GM21723 (cell line): ENCODE measurements at regions not wholly inside any gene's neighbourhood (a gene's known extent, or its start where the extent isn't known, plus 50 kb on each side); places are given as distances from the start of the nearest gene placed in this dataset.

Experiments used
- ATAC-seq: cut with Tn5 transposase; IDR thresholded peaks from one replicate; pipeline ENCODE4 v1.9.1; 2021; ENCODE audit warnings: mild to moderate bottlenecking, moderate library complexity; ENCODE audit not compliant: unreplicated experiment

- no peak for ATAC-seq
Measured at GRCh38 chr3:124395584-124396338, 334.5 kb upstream of the UMPS start.

GRCh38 chr3:124396339-124396950, 333.8 kb upstream of the UMPS start:
- ATAC-seq = no peak

DNA sequence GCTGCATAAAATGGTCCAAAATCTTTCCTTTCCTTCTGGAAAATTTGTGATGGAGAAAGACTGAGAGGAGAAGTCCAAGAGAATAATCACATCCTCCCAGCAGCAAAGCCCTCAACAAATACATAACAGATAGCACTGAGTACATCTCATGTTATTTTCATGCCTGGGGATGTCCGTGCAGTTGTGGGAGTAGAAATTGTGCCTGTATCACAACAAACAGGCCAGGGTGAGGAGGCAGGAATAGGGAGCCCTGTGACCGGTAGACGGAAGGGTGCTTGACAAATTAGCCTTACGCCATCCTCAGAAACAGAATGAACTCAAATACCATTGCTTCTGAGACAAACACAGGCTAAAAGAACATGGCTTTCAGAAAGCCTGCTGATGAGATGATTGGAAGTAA, 333.2 kb upstream of the UMPS start:
- ATAC-seq = no peak

GRCh38 chr3:124398594-124398993, 331.7 kb upstream of the UMPS start:
- ATAC-seq = no peak

DNA sequence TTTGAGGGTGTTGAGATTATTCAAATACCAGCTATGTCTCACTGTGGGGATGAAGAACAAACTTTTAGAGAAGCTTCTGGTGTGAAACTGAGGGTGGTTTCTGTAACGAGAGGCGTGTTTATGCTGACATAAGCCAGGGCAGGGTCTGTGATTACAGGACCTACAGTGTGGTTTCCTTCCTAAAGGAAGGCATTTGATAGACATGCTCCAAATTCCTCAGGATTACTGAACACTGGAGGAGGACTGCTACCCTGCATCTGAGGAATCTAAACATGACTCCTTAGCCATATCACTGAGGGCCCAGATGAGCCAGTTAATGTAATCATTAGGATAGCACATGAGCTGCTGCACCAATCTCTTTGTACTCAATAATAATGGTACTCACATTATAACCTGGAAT, 328.4 kb upstream of the UMPS start:
- no peak for ATAC-seq

GRCh38 chr3:124402791-124403190, 327.5 kb upstream of the UMPS start:
- no peak for ATAC-seq

GRCh38 chr3:124404621-124405020, 325.6 kb upstream of the UMPS start:
- ATAC-seq = no peak

GRCh38 chr3:124407260-124407659, 323.0 kb upstream of the UMPS start:
- no peak for ATAC-seq

DNA sequence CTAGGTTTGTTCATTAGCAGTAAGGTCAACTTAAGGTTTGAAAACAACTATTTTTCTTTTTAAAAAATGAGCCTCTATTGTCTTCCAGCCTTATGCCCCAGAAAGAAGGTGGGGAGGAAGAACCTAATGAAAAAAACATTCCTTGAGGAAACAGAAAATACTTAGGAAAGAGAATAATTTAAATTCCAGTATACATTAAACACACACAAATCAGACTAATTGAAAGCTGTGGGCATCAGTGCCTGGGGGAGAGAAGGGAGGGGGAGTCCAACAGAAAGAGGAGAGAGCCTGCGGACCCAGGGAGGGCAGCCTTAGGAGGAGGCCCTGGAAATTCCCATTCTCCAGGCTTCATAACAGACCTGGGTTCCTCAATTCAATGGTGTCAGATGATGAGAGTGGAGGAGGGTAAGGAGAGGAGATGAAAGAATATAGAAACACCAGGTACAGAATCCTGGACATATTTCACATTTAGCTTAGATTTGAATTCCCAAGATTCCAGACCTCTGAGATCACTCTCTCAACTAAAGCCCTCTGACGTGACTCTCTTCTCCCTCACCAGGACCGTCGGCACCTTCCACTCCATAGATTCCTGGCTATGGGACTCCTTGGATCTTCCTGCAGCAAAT, 320.5 kb upstream of the UMPS start:
- ATAC-seq = no peak

DNA sequence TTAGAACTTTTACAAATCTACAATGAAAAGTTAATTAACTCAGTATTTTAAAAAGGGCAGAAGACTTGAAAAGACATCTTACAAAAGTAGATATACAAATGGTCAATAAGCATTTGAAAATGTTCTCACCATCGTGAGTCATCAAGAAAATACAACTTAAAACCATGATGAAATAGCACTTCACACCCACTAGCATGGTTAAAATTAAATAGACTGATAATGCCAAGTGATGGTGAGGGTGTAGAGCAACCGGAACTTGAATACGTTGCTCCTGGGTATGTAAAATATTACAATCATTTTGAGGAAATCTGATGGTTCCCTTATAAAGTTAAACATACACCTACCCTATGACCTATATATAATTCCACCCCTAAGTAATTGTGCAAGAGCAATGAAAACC, 319.8 kb upstream of the UMPS start:
- ATAC-seq = no peak

DNA sequence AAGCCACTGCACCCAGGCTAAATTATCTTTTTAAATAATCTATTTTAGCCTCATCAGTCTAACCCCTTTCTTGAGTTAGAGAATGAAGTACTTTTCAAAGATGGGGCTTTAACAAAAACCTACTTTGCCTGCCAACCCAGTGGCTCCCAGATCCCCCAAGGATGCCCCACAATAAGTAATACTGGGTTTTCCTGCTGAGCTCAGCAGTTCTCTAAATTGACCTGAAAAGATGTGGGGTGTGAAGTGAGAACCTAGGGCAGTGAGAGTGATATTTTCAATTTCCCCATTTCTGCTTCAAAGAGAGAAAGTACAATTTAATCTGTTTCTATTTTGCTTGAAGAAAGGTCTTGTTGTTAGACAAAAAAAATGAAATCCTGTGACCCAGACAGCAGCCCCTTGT, 318.5 kb upstream of the UMPS start:
- no peak for ATAC-seq

DNA sequence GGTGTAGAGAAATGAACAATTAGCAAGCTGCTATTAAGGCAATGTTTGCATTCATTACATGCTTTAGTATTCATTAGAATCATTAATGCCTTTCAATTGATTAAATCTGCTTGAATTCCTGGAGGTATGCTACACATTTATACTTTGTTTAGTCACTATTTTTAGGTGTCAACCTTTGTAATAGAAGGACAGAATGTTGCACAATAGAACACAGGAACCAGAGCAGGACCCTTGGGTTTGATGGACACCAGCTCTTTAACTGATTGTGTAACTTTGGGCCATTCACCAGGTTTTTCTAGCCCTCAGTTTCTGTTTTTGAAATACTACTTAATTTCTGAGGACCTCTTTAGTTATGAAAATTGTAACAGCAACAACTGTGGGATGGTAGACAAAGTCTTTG, 317.6 kb upstream of the UMPS start:
- no peak for ATAC-seq

- no peak for ATAC-seq
Measured at GRCh38 chr3:124413393-124413792, 316.9 kb upstream of the UMPS start.

GRCh38 chr3:124413989-124414598, 316.2 kb upstream of the UMPS start:
- no peak for ATAC-seq

DNA sequence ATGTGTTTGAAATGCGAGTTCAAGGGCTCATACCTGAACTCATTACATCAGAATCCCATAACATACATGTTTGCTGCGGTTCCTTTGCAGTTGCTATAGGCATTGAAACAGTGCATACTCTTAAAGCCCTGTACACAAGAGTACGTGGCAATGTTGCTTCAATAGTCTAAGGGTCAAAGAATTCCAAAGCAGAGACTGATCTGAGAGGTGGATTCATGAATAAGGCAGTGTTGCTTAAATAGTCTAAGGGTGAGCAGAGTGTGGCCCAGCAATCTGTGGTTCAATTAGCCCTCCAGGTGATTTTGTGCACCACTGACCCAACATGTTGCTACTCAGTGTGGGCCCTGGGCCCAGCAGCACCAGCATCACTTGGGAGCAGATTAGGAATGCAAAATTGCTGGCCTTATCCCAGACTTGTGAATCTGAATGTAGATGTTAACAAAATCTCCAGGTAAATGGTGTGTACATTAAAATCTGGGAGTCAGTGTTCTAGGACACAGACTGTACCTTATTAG, 314.7 kb upstream of the UMPS start:
- ATAC-seq = no peak

DNA sequence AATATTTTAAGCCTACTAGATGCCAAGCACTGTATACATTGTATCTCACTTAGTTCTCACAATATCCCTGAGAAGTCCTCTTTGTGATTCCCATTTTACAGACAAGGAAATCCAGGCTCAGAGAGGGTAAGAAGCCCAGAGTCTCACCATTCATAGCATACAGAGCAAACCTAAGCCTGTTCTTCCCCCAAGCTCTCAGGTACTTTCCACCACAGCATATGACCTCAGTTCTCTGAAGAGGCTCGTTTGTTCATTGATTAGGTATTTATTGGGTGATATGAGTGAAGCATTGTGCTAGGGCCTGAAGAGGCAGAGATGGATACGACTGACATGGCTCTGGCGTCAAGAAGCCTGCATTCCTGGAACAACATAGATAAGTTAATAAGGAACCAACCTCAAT, 310.9 kb upstream of the UMPS start:
- no peak for ATAC-seq

DNA sequence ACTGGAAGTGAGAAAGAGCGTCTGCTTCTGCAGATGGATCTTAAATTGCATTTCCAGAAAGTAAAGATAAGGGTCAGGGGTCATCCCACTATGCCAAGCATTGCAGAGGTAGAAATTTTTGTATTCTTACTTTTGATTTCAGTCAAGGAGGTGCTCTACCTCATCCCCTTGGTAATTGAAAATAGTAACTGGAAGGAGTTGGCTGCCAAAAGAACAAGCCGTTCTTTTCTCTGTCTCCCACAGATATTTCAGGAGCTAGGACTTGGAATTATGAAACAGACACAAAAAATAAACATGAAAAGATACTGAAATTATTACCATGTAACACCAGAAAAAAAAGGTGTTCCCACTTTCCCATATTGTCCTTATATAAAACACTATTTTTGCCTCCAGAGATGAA, 309.9 kb upstream of the UMPS start:
- no peak for ATAC-seq

DNA sequence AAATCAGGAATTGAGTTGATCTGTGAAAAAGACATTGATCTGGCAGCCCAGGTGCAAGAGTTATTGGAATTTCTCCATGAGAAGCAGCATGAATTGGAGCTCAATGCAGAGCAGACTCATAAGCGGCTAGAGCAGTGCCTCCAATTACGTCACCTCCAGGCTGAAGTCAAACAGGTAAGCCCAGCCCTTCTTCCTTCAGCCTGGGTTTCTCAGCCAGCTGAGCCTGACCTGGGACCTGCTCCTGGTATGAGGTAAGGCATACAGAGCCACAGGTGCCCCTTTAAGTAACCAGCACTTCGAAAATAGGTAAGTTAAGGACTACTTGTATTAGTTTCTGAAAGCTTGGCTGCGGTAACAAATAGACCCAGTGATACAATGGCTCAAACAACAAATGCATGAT, 307.4 kb upstream of the UMPS start:
- no peak for ATAC-seq

- ATAC-seq = no peak
Measured at GRCh38 chr3:124424396-124424795, 305.9 kb upstream of the UMPS start.

- ATAC-seq = no peak
Measured at GRCh38 chr3:124425972-124426371, 304.3 kb upstream of the UMPS start.

GRCh38 chr3:124428372-124429128, 301.7 kb upstream of the UMPS start:
- ATAC-seq = no peak
